ENCODE measurements at regions not wholly inside any gene's neighbourhood (a gene's known extent, or its start where the extent isn't known, plus 50 kb on each side); places are given as distances from the start of the nearest gene placed in this dataset.

- TF ChIP-seq CTCF (IDR thresholded peaks at IDR 0.05; ENCODE audit: poor library complexity, severe bottlenecking) = no peak
- Histone ChIP-seq H3K4me1 (ENCODE audit: insufficient read depth, poor library complexity, severe bottlenecking) (no peaks in the 10 kb centered on the region), H3K4me3 (ENCODE audit: severe bottlenecking) (no peak overlapping the region), H3K27ac (ENCODE audit: poor library complexity, severe bottlenecking) (no peak overlapping the region), H3K36me3 (ENCODE audit: low read depth) (no peaks in the 10 kb centered on the region), H3K27me3 (ENCODE audit: insufficient read depth, poor library complexity, severe bottlenecking) (no peaks in the 10 kb centered on the region), H3K9me3 (ENCODE audit: severe bottlenecking) (no peaks in the 10 kb centered on the region)
- ATAC-seq (ENCODE audit: low read depth) (no peak), DNase-seq (ENCODE audit: low spot score) (no peak)
Observed at GRCh38 chr2:176598351-176598750, 329.1 kb downstream of the MTX2 start.

- no peaks in the 10 kb centered on the region for H3K27me3 ChIP-seq (ENCODE audit: insufficient read depth, poor library complexity, severe bottlenecking)
- TF ChIP-seq CTCF (IDR thresholded peaks at IDR 0.05; ENCODE audit: poor library complexity, severe bottlenecking) = no peak
- DNase-seq (ENCODE audit: low spot score) = no peak
- H3K36me3 ChIP-seq (ENCODE audit: low read depth) = no peaks in the 10 kb centered on the region
- H3K4me1 ChIP-seq (ENCODE audit: insufficient read depth, poor library complexity, severe bottlenecking) = no peaks in the 10 kb centered on the region
- H3K9me3 ChIP-seq (ENCODE audit: severe bottlenecking) = no peaks in the 10 kb centered on the region
- no peak overlapping the region for H3K27ac ChIP-seq (ENCODE audit: poor library complexity, severe bottlenecking)
- no peak overlapping the region for H3K4me3 ChIP-seq (ENCODE audit: severe bottlenecking)
- no peak for ATAC-seq (ENCODE audit: low read depth)
Observed at GRCh38 chr2:176599796-176600485, 330.7 kb downstream of the MTX2 start.

GRCh38 chr2:176601066-176601465 is 331.8 kb downstream of the MTX2 start:
- H3K27ac ChIP-seq (ENCODE audit: poor library complexity, severe bottlenecking) = no peak overlapping the region
- no peak for TF ChIP-seq CTCF (IDR thresholded peaks at IDR 0.05; ENCODE audit: poor library complexity, severe bottlenecking)

GRCh38 chr2:176612036-176612435 is 342.8 kb downstream of the MTX2 start:
- no peak for TF ChIP-seq CTCF (IDR thresholded peaks at IDR 0.05; ENCODE audit: poor library complexity, severe bottlenecking)
- Histone ChIP-seq H3K36me3 (ENCODE audit: low read depth) (no peaks in the 10 kb centered on the region), H3K27ac (ENCODE audit: poor library complexity, severe bottlenecking) (peak overlapping the region; percentile 48), H3K9me3 (ENCODE audit: severe bottlenecking) (no peaks in the 10 kb centered on the region), H3K4me1 (ENCODE audit: insufficient read depth, poor library complexity, severe bottlenecking) (peaks cover 27% of the 10 kb centered on the region), H3K4me3 (ENCODE audit: severe bottlenecking) (no peak overlapping the region), H3K27me3 (ENCODE audit: insufficient read depth, poor library complexity, severe bottlenecking) (no peaks in the 10 kb centered on the region)
- ATAC-seq (ENCODE audit: low read depth) (no peak), DNase-seq (ENCODE audit: low spot score) (no peak)

More at GRCh38 chr2:176601066-176601465, 331.8 kb downstream of the MTX2 start:
- DNase-seq (ENCODE audit: low spot score) = no peak
- no peaks in the 10 kb centered on the region for H3K9me3 ChIP-seq (ENCODE audit: severe bottlenecking)
- no peak for ATAC-seq (ENCODE audit: low read depth)
- no peak overlapping the region for H3K4me3 ChIP-seq (ENCODE audit: severe bottlenecking)
- H3K4me1 ChIP-seq (ENCODE audit: insufficient read depth, poor library complexity, severe bottlenecking) = no peaks in the 10 kb centered on the region
- H3K36me3 ChIP-seq (ENCODE audit: low read depth) = no peaks in the 10 kb centered on the region
- H3K27me3 ChIP-seq (ENCODE audit: insufficient read depth, poor library complexity, severe bottlenecking) = no peaks in the 10 kb centered on the region

GRCh38 chr2:176612736-176613135 is 343.5 kb downstream of the MTX2 start:
- H3K9me3 ChIP-seq (ENCODE audit: severe bottlenecking) = no peaks in the 10 kb centered on the region
- no peaks in the 10 kb centered on the region for H3K27me3 ChIP-seq (ENCODE audit: insufficient read depth, poor library complexity, severe bottlenecking)
- peaks cover 27% of the 10 kb centered on the region for H3K4me1 ChIP-seq (ENCODE audit: insufficient read depth, poor library complexity, severe bottlenecking)
- no peak overlapping the region for H3K4me3 ChIP-seq (ENCODE audit: severe bottlenecking)
- peak; percentile 100 for ATAC-seq (ENCODE audit: low read depth)
- DNase-seq (ENCODE audit: low spot score) = no peak
- no peak for TF ChIP-seq CTCF (IDR thresholded peaks at IDR 0.05; ENCODE audit: poor library complexity, severe bottlenecking)
- peak overlapping the region; percentile 48 for H3K27ac ChIP-seq (ENCODE audit: poor library complexity, severe bottlenecking)
- H3K36me3 ChIP-seq (ENCODE audit: low read depth) = no peaks in the 10 kb centered on the region

Data from RWPE2 (cell line).